HG03520 (cell line): ENCODE measurements at regions not wholly inside any gene's neighbourhood (a gene's known extent, or its start where the extent isn't known, plus 50 kb on each side); places are given as distances from the start of the nearest gene placed in this dataset.

ENCODE experiments used
- ATAC-seq: cut with Tn5 transposase; IDR thresholded peaks from one replicate; pipeline ENCODE4 v1.9.1; 2021; ENCODE audit warnings: mild to moderate bottlenecking, moderate library complexity; ENCODE audit not compliant: unreplicated experiment

DNA sequence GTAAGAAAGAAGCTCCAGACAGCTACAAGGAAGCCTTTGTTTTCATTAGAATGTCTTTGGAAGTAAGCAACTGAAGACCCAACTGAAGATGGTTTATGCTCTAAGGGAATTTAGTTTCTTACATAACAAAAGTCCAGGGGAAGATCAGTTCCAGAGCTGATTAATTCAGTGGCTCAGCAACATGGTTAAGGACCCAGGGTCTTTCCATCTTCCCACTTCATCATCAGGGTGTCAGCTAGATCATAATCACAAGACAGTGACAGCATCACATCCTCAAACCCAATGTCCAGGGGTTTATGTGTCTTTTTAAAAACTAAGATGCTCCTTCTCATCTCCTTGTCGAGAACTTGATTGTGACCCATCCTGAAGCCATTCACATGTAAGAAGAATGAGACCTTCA is 119.7 kb upstream of the PRDM1 start:
- ATAC-seq = no peak

- no peak for ATAC-seq
Observed at GRCh38 chr6:105964979-105965760, 121.0 kb upstream of the PRDM1 start.

DNA sequence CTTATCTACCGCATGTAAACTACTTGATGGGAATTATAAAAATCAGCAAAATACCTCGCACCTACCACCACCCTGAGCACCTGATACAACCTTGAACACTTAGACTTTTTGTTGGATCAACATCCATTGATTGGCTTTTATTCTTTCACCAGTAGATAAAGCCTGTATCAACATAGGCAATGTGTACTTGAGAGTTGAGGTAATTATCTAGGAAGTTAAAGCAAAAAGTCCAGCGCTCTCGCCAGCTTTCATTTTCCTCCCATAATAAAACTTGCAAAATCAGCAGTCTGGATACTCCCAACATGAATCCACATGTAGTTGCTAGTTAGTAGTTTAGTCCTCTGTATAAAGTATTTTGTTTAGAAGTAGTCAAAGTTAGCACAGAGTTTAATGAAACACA is 132.0 kb upstream of the PRDM1 start:
- no peak for ATAC-seq

DNA sequence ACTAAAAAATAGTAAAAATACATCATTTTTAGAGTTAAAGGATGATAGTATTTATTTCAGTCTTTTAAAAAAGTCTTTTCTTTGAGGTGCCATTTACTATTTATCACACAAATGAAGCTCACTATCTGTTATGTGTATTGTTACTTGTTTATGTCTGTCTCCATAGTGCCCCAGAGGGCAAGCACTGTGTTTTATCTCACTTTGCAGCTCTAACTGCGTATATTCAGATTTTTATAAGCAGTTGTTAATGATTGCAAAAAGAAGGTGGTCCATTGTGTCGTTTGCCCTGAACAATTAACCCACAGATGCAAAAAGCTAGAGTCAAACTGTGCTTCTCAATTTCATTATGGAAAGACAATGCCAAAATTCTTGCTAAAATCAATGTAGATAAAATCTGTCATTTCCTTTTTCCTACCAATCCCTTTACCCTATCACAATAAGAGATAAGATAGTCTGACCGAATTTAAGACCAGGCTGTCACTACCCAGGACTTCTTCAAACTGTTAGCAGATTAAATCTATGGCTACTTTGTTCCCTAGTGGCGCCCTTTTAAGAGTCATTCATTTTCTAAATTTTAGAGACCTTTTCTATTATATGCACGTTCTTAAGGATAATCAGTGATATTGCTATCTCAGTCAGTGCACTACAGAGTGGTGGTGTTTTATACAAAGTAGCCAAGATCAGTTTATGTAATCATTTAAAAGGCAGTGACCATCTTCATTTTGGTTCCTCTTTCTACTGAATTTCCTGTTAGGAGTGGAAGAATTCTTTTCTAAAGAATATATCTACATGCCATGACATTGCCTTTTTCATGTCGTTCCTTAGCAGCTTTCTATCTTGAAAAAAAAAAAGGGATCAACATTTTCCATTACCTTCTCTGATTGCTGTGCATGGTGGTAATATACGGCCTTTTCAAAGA is 133.1 kb upstream of the PRDM1 start:
- no peak for ATAC-seq

- ATAC-seq = no peak
Observed at GRCh38 chr6:105952326-105952725, 133.8 kb upstream of the PRDM1 start.

DNA sequence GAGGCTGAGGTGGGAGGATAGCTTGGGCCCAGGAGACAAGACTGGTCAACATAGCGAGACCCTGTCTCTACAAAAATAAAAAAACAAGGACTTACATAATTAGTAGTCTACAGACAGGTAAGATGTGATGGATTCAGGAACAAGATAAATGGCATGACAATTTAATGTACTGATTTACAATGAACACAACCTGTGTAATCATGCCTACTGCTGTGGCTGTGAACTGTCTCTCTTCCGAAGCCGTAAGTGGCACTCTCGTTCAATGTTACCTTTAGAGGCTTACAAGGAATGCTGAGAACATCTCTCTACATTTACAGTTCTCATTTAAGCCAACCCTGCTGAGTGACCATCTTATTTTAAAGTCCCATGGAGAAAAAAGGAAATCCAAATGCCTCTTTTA is 134.8 kb upstream of the PRDM1 start:
- ATAC-seq = no peak

GRCh38 chr6:105949869-105950268 is 136.3 kb upstream of the PRDM1 start:
- no peak for ATAC-seq

GRCh38 chr6:105943514-105943913 is 142.6 kb upstream of the PRDM1 start:
- ATAC-seq = no peak

- no peak for ATAC-seq
Observed at GRCh38 chr6:105941621-105942412, 144.3 kb upstream of the PRDM1 start.

DNA sequence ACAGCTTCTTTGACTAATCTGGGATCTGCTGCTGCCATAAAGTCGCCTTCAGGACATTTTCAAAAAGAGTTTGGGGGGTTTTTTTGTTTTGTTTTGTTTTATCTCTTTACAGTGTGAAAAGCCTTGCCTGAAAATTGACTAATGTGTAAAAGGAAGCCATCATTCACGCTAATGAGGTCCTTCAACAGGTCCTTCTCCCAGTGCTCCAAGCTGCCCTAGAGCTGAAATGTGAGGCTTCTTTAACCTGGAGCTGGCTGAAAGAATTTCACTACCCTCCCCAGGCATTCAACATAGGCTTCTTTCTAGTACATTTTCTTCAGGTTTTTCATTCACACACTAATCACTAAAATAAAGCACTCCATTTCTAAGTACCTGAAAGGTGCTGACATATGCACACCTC is 145.1 kb upstream of the PRDM1 start:
- ATAC-seq = no peak

DNA sequence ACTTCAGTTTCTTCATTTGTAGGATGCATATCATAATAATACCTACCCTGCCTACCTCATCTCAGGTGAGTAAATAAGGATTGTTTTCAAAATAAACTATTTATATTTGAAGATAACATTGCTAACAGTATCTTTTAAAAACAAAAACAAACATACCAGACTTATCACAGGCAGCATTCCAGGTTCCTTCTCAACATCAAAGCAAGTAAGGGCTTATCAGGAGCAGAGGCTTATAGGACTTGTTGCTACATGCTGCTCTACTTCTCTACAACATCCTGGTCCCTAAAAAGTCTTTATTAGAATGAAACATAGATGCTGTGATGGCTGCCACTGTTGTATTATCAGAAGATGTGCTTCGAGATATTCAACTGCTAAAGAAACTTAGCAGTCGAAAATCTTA is 149.2 kb upstream of the PRDM1 start:
- ATAC-seq = no peak

DNA sequence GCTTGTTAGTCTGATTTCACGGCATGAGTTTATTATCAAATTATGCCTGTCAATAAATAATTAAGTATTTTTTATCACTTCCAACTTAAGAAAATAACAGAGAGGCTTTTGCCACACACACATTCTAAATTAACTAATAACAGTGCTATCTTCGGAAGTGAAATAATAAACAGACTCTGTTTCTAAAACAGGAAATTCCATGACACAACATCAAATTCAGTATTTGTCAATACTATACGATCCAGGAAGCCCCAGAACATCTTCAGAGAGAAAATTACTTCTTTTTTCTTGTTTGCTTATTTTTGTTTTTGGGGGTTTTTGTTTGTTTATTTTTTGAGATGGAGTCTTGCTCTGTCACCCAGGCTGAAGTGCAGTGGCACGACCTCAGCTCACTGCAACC is 150.7 kb upstream of the PRDM1 start:
- no peak for ATAC-seq

- ATAC-seq = no peak
Observed at GRCh38 chr6:105934708-105935107, 151.4 kb upstream of the PRDM1 start.

GRCh38 chr6:105932440-105932839 is 153.7 kb upstream of the PRDM1 start:
- ATAC-seq = no peak

DNA sequence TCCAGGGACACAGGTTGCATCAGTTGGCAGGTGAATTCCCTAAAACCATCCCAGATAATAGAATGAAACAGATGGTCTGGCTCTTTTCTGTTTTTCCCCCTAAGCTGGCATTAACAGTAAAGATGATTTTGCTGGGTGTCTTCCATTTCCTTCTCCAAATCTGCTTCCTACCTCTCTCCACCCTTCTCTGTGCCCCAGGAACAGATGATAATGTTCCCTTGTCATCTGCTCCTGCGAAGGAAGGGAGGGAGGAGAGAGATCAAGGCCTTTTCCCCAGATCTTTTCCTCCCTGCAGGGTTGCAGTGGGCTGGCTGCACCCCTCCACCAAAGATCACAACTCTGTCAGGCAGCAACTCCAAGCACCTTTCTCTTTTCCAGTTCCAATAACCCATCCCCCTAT is 156.5 kb upstream of the PRDM1 start:
- no peak for ATAC-seq

GRCh38 chr6:105926318-105926717 is 159.8 kb upstream of the PRDM1 start:
- ATAC-seq = no peak

GRCh38 chr6:105925706-105926105 is 160.4 kb upstream of the PRDM1 start:
- no peak for ATAC-seq

- no peak for ATAC-seq
Observed at GRCh38 chr6:105921781-105922180, 164.4 kb upstream of the PRDM1 start.

DNA sequence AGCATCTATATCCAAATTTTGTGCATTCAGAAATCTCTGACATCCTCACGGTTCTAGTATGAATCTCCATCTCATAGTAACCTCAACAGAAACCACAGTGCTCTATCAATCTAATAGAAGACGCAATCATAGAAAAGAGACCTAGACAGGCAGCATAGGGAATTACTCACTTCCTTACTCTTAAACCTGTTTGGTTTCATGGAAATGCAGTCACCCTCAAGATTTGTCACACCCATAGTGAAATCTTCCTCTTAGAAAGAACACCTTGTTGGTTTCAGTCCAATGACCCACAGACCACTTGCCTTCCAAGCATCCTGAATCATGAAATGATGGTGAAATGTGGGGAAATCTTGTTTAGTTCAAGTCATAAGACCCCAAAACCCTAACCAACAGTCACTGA is 166.1 kb upstream of the PRDM1 start:
- ATAC-seq = no peak

DNA sequence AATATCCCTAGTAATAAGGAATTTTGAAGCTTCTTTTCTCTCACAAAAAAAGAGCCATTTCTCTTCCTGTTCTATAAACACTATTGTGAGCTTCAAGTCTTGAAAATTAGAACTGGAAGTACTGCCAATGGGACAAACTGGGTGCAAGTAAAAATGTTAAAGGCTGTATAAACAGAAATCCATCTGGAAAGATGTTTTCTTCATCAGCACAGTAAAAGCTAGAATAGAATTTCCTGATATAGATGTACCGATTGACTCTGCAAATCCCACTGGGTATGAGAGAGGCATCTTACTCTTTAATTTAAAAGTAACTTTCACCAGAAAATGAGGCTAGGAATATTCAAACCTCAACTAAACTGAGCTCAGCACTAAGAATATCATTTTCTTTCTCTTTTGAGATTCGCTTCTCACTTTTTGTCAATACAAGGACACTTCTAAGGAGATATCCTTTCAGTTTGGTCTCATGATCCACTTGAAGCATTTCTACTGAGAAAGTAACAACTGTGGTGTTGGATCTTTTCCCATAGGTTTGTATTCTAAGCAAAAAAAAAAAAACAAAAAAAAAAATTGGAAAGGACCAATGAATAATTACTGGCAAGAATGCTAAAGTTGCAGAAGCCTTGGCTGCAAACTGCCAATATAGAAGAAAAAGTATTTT is 169.0 kb upstream of the PRDM1 start:
- ATAC-seq = no peak

- ATAC-seq = no peak
Observed at GRCh38 chr6:105911106-105911629, 175.0 kb upstream of the PRDM1 start.
